GM18870 (cell line): ENCODE measurements at regions not wholly inside any gene's neighbourhood (a gene's known extent, or its start where the extent isn't known, plus 50 kb on each side); places are given as distances from the start of the nearest gene placed in this dataset.

Source experiments
- ATAC-seq: cut with Tn5 transposase; IDR thresholded peaks from one replicate; pipeline ENCODE4 v1.9.1; 2021; ENCODE audit warnings: moderate library complexity; ENCODE audit not compliant: unreplicated experiment

- no peak for ATAC-seq
These were observed 340.8 kb downstream of the BCAT1 start for GRCh38 chr12:24608108-24608507.

- ATAC-seq = no peak
These were observed 343.0 kb downstream of the BCAT1 start for GRCh38 chr12:24605916-24606315.

- no peak for ATAC-seq
These were observed 343.4 kb downstream of the BCAT1 start for GRCh38 chr12:24605466-24605865.

- ATAC-seq = no peak
These were observed 345.5 kb downstream of the BCAT1 start for GRCh38 chr12:24603371-24603770.

GRCh38 chr12:24600996-24601395, 347.9 kb downstream of the BCAT1 start:
- no peak for ATAC-seq

GRCh38 chr12:24600551-24600950, 348.4 kb downstream of the BCAT1 start:
- ATAC-seq = no peak

GRCh38 chr12:24599736-24600135, 349.2 kb downstream of the BCAT1 start:
- ATAC-seq = no peak

GRCh38 chr12:24597580-24597979, 351.3 kb downstream of the BCAT1 start:
- ATAC-seq = no peak

GRCh38 chr12:24596768-24597388, 352.0 kb downstream of the BCAT1 start:
- no peak for ATAC-seq

GRCh38 chr12:24595652-24596235, 353.2 kb downstream of the BCAT1 start:
- no peak for ATAC-seq

- ATAC-seq = no peak
These were observed 357.0 kb downstream of the BCAT1 start for GRCh38 chr12:24591715-24592440.

- ATAC-seq = no peak
These were observed 357.7 kb downstream of the BCAT1 start for GRCh38 chr12:24591079-24591626.

GRCh38 chr12:24586293-24586692, 362.6 kb downstream of the BCAT1 start:
- no peak for ATAC-seq

- ATAC-seq = no peak
These were observed 364.7 kb downstream of the BCAT1 start for GRCh38 chr12:24584032-24584675.

GRCh38 chr12:24582954-24583601, 365.8 kb downstream of the BCAT1 start:
- ATAC-seq = no peak

GRCh38 chr12:24574538-24574937, 374.4 kb downstream of the BCAT1 start:
- ATAC-seq = no peak

GRCh38 chr12:24573621-24574020, 375.3 kb downstream of the BCAT1 start:
- no peak for ATAC-seq

GRCh38 chr12:24565300-24565699, 383.6 kb downstream of the BCAT1 start:
- no peak for ATAC-seq

GRCh38 chr12:24562771-24563431, 386.0 kb downstream of the BCAT1 start:
- no peak for ATAC-seq
